ENCODE measurements at regions not wholly inside any gene's neighbourhood (a gene's known extent, or its start where the extent isn't known, plus 50 kb on each side); places are given as distances from the start of the nearest gene placed in this dataset.

GRCh38 chr5:92374859-92375258 is 991.7 kb upstream of the ARRDC3 start:
- no peak overlapping the region for H3K4me3 Mint-ChIP-seq
- H3K36me3 Mint-ChIP-seq (ENCODE audit: low read depth) = no peaks in the 10 kb centered on the region
- H3K27ac Mint-ChIP-seq = no peak overlapping the region
- no peaks in the 10 kb centered on the region for H3K4me1 Mint-ChIP-seq
- intact Hi-C loops (cut with micrococcal nuclease) = no loop called here
- peaks cover 4% of the 10 kb centered on the region for H3K9me3 Mint-ChIP-seq
- no peak for DNase-seq
- no peaks in the 10 kb centered on the region for H3K27me3 Mint-ChIP-seq

GRCh38 chr5:92372766-92373165 is 989.6 kb upstream of the ARRDC3 start:
- Mint-ChIP-seq H3K27me3 (no peaks in the 10 kb centered on the region), H3K36me3 (ENCODE audit: low read depth) (no peaks in the 10 kb centered on the region)

GRCh38 chr5:92371889-92372235 is 988.7 kb upstream of the ARRDC3 start:
- Mint-ChIP-seq H3K27me3 (no peaks in the 10 kb centered on the region), H3K4me1 (no peaks in the 10 kb centered on the region), H3K4me3 (no peak overlapping the region), H3K27ac (no peak overlapping the region), H3K36me3 (ENCODE audit: low read depth) (no peaks in the 10 kb centered on the region), H3K9me3 (peaks cover 4% of the 10 kb centered on the region)
- intact Hi-C loops (cut with micrococcal nuclease) = no loop called here
- no peak for DNase-seq

More at GRCh38 chr5:92372766-92373165, 989.6 kb upstream of the ARRDC3 start:
- Mint-ChIP-seq H3K4me3 (no peak overlapping the region), H3K4me1 (no peaks in the 10 kb centered on the region), H3K9me3 (peaks cover 4% of the 10 kb centered on the region), H3K27ac (no peak overlapping the region)
- no peak for DNase-seq
- intact Hi-C loops (cut with micrococcal nuclease) = no loop called here

- H3K27me3 Mint-ChIP-seq = no peaks in the 10 kb centered on the region
- no peak overlapping the region for H3K4me3 Mint-ChIP-seq
- H3K27ac Mint-ChIP-seq = no peak overlapping the region
- intact Hi-C loops (cut with micrococcal nuclease) = no loop called here
- peaks cover 4% of the 10 kb centered on the region for H3K9me3 Mint-ChIP-seq
- no peaks in the 10 kb centered on the region for H3K36me3 Mint-ChIP-seq (ENCODE audit: low read depth)
- H3K4me1 Mint-ChIP-seq = no peaks in the 10 kb centered on the region
- no peak for DNase-seq
These were observed 988.2 kb upstream of the ARRDC3 start for GRCh38 chr5:92371171-92371888.

- H3K4me1 Mint-ChIP-seq = no peaks in the 10 kb centered on the region
- H3K4me3 Mint-ChIP-seq = no peak overlapping the region
- DNase-seq = no peak
- intact Hi-C loops (cut with micrococcal nuclease) = no loop called here
- no peaks in the 10 kb centered on the region for H3K27me3 Mint-ChIP-seq
- no peaks in the 10 kb centered on the region for H3K36me3 Mint-ChIP-seq (ENCODE audit: low read depth)
- H3K27ac Mint-ChIP-seq = no peak overlapping the region
- peaks cover 4% of the 10 kb centered on the region for H3K9me3 Mint-ChIP-seq
These were observed 986.9 kb upstream of the ARRDC3 start for GRCh38 chr5:92370032-92370431.

- DNase-seq = no peak
- Mint-ChIP-seq H3K36me3 (ENCODE audit: low read depth) (no peaks in the 10 kb centered on the region), H3K27ac (no peak overlapping the region), H3K4me3 (no peak overlapping the region), H3K9me3 (peaks cover 4% of the 10 kb centered on the region), H3K27me3 (no peaks in the 10 kb centered on the region), H3K4me1 (no peaks in the 10 kb centered on the region)
- intact Hi-C loops (cut with micrococcal nuclease) = no loop called here
These were observed 986.5 kb upstream of the ARRDC3 start for GRCh38 chr5:92369587-92369986.

DNA sequence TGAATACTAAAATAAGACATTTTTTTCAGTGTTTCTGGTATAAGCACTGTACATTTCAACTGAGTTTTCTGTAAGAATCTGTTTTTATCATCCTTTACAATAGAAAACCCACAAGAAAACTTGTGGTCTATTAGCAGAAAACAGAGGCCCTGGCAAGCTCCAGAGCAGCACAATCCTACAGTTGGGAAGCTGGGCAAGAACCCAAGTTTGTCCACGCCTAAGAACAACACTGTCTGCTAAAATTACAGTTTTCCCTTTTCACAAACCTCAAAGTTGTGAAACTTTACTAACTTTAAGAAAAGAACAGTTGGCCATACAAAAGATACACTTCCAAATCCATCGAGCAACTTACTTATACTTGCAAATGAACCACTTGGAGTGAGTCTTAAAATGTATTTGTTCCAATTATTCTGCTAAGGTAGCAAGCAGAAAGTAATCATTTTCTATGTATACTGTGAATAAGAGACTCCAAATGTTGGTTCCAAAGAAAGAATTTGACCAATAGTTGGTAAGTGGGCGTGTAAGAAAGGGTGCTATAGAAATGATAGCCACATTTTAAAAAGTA is 982.0 kb upstream of the ARRDC3 start:
- Mint-ChIP-seq H3K4me3 (no peak overlapping the region), H3K27me3 (no peaks in the 10 kb centered on the region), H3K27ac (no peak overlapping the region), H3K9me3 (peaks cover 2% of the 10 kb centered on the region), H3K36me3 (ENCODE audit: low read depth) (no peaks in the 10 kb centered on the region), H3K4me1 (no peaks in the 10 kb centered on the region)
- DNase-seq = no peak
- intact Hi-C loops (cut with micrococcal nuclease) = no loop called here

DNA sequence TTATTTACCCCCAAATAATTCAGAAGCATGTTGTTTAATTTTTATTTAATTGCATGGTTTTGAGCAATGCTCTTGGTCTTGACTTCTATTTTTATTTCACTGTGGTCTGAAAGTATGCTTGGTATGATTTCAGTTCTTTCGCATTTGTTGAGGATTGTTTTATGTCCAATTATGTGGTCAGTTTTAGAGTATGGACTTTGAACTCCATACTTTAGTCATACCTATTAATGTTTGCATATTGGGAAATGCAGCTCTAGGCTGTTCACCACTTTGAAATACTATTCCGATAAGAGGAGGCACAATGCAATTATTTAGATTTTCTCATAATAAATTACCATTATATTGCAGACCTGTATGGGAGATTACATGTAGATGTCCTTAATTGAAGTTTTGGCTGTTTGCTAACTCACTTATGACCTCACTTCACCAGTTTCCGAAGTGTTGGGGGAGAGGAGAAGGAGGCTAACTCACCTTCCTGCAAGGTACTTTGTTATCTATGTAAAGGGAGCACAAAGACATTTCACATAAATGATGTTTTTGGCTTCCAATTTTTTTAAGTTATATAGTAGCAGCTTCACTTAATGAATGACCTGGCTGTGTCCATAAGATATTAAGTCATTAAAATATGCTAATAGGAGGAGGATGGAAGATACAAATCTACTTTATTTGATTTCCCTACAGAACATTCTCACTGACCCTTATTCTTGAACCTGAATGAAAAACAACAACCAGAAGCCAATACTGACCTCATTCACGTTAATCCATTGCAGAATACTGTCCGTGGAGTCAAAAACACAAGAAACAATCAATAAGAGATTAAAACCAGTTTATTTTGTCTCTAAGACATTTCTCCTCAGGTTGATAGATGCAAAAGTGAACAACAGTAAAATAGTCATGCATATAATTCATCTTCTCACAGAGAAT is 970.3 kb upstream of the ARRDC3 start:
- Mint-ChIP-seq H3K9me3 (peaks cover 7% of the 10 kb centered on the region), H3K27ac (no peak overlapping the region), H3K36me3 (ENCODE audit: low read depth) (no peaks in the 10 kb centered on the region)

GRCh38 chr5:92337772-92338234 is 954.7 kb upstream of the ARRDC3 start:
- H3K4me1 Mint-ChIP-seq = no peaks in the 10 kb centered on the region
- DNase-seq = no peak
- no peaks in the 10 kb centered on the region for H3K9me3 Mint-ChIP-seq
- intact Hi-C loops (cut with micrococcal nuclease) = no loop called here
- no peak overlapping the region for H3K27ac Mint-ChIP-seq
- no peaks in the 10 kb centered on the region for H3K36me3 Mint-ChIP-seq (ENCODE audit: low read depth)
- no peaks in the 10 kb centered on the region for H3K27me3 Mint-ChIP-seq
- H3K4me3 Mint-ChIP-seq = no peak overlapping the region

More for the DNA sequence above, 970.3 kb upstream of the ARRDC3 start:
- Mint-ChIP-seq H3K4me1 (no peaks in the 10 kb centered on the region), H3K27me3 (no peaks in the 10 kb centered on the region), H3K4me3 (no peak overlapping the region)
- intact Hi-C loops (cut with micrococcal nuclease) = no loop called here
- no peak for DNase-seq

GRCh38 chr5:92332039-92332438 is 948.9 kb upstream of the ARRDC3 start:
- Mint-ChIP-seq H3K9me3 (no peaks in the 10 kb centered on the region), H3K4me1 (no peaks in the 10 kb centered on the region), H3K36me3 (ENCODE audit: low read depth) (no peaks in the 10 kb centered on the region), H3K27me3 (no peaks in the 10 kb centered on the region), H3K27ac (no peak overlapping the region), H3K4me3 (no peak overlapping the region)
- intact Hi-C loops (cut with micrococcal nuclease) = no loop called here
- DNase-seq = no peak

GRCh38 chr5:92330365-92330764 is 947.2 kb upstream of the ARRDC3 start:
- no peaks in the 10 kb centered on the region for H3K4me1 Mint-ChIP-seq
- no peak overlapping the region for H3K4me3 Mint-ChIP-seq
- no peak overlapping the region for H3K27ac Mint-ChIP-seq
- DNase-seq = no peak
- intact Hi-C loops (cut with micrococcal nuclease) = no loop called here
- H3K9me3 Mint-ChIP-seq = no peaks in the 10 kb centered on the region
- H3K27me3 Mint-ChIP-seq = no peaks in the 10 kb centered on the region
- H3K36me3 Mint-ChIP-seq (ENCODE audit: low read depth) = no peaks in the 10 kb centered on the region

GRCh38 chr5:92329759-92330158 is 946.6 kb upstream of the ARRDC3 start:
- Mint-ChIP-seq H3K27ac (no peak overlapping the region), H3K27me3 (no peaks in the 10 kb centered on the region), H3K4me1 (no peaks in the 10 kb centered on the region), H3K36me3 (ENCODE audit: low read depth) (no peaks in the 10 kb centered on the region), H3K9me3 (no peaks in the 10 kb centered on the region), H3K4me3 (no peak overlapping the region)
- no peak for DNase-seq
- intact Hi-C loops (cut with micrococcal nuclease) = no loop called here

DNA sequence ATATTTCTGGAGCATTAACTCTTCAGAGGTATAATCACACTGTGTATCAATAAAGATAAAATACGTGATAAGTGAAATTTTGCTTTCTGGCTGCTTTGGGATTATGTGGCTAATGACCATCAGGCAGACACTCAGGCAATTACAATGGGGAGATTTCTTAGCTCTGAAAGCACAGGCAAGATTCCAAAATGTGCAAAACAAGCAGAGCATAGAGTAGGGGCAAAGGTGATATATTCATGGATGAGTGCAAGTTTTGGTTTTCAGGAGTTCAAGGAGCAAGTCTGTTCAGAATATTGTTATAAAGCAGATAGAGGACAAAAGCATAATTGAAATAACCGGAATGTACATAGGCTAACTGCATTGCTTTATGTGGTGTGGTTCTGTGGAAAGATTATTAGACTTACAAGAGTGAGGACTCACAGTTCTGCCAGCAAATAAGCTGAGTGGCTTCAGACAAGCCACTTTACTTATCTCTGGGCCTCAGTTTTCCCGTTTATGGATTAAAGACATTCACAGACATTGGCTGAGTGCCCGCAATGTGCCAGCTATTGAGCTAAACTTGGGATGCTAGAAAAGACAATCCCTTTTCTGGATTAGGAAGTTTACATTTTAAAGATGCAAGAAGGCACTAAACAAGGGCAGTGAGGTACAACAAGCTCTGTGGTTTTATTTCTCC is 945.6 kb upstream of the ARRDC3 start:
- Mint-ChIP-seq H3K4me3 (no peak overlapping the region), H3K4me1 (no peaks in the 10 kb centered on the region), H3K36me3 (ENCODE audit: low read depth) (no peaks in the 10 kb centered on the region), H3K27me3 (no peaks in the 10 kb centered on the region), H3K9me3 (no peaks in the 10 kb centered on the region), H3K27ac (no peak overlapping the region)
- no peak for DNase-seq
- intact Hi-C loops (cut with micrococcal nuclease) = no loop called here

DNA sequence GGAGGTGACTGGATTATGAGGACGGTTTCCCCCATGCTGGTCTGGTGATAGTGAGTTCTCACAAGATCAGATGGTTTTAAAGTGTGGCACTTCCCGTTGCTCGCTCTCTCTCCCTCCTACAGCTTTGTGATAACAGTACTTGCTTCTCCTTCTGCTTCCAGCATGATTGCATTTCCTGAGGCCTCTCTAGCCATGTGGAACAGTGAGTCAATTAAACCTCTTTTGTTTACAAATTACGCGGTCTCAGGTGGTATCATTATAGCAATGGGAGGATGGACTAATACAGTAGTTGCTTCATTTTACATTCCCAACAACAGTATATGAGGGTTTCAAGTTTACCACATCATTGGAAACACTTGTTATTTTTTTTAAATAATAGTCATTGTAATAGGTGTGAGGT is 937.3 kb upstream of the ARRDC3 start:
- Mint-ChIP-seq H3K27ac (no peak overlapping the region), H3K4me3 (no peak overlapping the region), H3K36me3 (ENCODE audit: low read depth) (no peaks in the 10 kb centered on the region), H3K27me3 (no peaks in the 10 kb centered on the region), H3K9me3 (no peaks in the 10 kb centered on the region), H3K4me1 (no peaks in the 10 kb centered on the region)
- intact Hi-C loops (cut with micrococcal nuclease) = no loop called here
- no peak for DNase-seq

All from activated CD4-positive, alpha-beta T cell treated with anti-CD3 and anti-CD28 coated beads, Interleukin-2, amount 10 ng/mL, durations not matched to agents 24 days and 14 days (primary cell).